GM12873 (cell line): ENCODE measurements at regions not wholly inside any gene's neighbourhood (a gene's known extent, or its start where the extent isn't known, plus 50 kb on each side); places are given as distances from the start of the nearest gene placed in this dataset.

Experiments
- TF ChIP-seq, protein P1 (sequence below): IDR thresholded peaks from 2 replicates; pipeline ENCODE4 v1.5.1; 2012; ENCODE audit warnings: low read depth, mild to moderate bottlenecking, moderate library complexity, low read length, control low read depth; ENCODE audit not compliant: insufficient read depth; ENCODE audit errors: missing control alignments

DNA sequence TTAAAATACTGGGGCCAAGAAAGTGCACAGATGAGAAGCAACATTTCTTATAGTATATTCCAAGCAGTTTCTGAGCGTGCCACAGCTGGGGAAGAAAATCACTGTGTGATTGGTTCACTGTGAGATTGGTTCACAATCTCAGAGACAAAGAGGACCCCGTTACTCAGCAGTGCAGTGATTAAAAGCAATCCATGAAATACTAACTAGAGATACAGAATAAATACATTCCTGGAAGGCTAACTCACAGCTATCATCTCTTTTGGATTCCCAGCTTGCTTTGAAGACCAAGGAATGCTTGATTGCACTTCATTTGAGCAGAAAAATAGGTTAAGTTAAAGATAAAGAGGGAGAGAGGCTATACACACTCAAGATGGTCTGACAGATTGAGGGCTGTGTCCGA, 132.1 kb upstream of the RAPGEF2 start:
- TF ChIP-seq, protein P1, sequence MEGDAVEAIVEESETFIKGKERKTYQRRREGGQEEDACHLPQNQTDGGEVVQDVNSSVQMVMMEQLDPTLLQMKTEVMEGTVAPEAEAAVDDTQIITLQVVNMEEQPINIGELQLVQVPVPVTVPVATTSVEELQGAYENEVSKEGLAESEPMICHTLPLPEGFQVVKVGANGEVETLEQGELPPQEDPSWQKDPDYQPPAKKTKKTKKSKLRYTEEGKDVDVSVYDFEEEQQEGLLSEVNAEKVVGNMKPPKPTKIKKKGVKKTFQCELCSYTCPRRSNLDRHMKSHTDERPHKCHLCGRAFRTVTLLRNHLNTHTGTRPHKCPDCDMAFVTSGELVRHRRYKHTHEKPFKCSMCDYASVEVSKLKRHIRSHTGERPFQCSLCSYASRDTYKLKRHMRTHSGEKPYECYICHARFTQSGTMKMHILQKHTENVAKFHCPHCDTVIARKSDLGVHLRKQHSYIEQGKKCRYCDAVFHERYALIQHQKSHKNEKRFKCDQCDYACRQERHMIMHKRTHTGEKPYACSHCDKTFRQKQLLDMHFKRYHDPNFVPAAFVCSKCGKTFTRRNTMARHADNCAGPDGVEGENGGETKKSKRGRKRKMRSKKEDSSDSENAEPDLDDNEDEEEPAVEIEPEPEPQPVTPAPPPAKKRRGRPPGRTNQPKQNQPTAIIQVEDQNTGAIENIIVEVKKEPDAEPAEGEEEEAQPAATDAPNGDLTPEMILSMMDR, result no peak

DNA sequence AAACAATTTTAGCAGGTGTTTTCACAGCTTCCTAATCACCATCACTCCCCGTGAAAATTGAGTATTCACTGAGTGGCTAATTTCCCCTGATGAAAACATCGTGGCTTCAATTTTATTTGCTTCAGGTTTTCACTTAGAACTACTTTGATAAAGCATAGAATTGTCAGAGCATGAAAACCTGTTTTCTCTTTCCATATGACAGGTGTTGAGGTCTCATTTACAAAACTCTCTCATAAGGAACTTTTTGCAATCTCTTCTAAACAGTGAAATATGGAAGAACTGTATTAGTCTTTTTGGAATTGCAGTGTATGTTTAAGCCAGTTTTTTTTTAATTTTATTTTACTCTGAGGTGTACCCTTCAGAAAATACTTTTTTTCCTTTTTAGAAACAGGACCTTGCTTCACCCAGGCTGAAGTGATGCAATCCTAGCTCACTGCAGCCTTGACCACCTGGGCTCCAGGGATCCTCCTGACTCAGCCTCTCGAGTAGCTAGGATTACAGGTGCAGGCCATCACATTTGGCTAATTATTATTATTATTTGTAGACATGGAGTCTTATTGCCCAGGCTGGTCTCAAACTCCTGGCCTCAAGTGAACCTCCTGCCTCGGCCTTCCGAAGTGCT, 111.2 kb upstream of the RAPGEF2 start:
- TF ChIP-seq, protein P1, result no peak

DNA sequence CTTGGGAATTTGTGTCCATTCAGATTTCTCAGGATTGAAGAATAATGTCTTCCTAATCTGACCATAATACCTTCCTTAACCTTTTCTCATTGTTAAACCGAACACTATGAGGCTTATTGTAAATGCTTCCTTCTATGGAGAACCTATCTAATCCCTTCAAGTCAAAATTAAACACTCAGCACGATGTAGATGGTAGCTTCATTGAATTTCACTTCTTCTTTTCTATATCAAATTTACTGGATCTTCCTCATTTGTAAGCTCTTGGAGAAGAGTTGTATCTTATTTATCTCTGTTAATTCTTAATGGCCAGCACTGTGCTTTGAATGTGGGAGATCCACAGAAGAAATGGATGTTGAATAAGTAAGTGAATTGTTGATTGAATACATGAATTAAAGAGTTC, 109.0 kb upstream of the RAPGEF2 start:
- TF ChIP-seq, protein P1, result no peak

DNA sequence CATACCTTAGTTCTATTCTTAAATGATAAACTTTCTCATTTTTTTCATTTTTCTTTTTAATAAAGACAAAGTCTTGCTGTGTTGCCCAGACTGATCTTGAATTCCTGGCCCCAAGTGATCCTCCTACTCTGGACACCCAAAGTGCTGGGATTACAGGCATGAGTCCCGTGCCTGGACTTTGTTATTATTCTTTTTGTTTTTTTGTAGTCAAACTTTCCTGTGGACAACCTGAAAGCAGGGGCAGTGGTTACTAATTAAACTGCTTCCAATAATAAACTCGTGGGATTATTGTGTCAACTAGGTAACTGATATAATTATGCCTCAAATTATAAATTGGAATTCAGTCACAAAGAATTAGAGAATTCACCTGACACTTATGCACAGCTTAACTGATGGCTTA, 107.8 kb upstream of the RAPGEF2 start:
- TF ChIP-seq, protein P1, result no peak

DNA sequence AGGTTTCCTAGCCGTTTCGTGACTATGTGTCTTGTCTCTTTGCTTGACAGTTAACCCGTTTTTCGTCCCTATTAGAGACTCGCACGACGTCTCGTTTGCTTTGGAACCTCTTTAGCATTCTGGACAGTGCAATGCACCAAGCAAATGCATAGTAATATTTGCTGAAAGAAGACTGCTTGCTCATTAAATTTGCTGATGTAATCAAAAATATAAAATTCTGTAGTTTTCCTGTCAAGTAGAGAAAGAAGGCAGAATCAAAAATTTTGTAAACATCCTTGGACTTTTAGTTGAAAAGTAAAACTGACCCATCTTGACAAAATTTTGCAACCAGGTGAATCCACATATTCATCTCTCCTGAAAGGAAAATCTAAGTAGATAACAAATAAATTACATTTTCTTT, 106.9 kb upstream of the RAPGEF2 start:
- TF ChIP-seq, protein P1, result no peak

DNA sequence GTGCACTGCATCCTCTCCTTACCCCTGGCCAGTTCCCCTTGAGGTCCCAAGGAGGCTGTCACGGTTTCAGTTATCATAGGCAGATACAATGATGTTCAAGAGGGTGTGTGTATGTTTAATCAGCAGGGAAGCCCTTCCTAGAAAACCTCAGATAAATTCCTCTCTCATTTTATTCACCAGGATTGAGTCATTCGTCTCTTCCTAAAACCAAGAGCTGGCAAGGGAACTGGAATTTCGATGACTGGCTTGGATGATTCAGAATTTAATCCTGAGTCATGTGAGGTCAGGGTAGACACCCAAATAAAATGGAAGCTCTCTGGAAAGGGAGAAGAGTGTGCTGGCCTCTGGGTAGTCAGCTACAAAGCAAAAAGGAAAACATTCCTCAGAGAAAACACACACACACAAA, 106.2 kb upstream of the RAPGEF2 start:
- TF ChIP-seq, protein P1, result no peak

DNA sequence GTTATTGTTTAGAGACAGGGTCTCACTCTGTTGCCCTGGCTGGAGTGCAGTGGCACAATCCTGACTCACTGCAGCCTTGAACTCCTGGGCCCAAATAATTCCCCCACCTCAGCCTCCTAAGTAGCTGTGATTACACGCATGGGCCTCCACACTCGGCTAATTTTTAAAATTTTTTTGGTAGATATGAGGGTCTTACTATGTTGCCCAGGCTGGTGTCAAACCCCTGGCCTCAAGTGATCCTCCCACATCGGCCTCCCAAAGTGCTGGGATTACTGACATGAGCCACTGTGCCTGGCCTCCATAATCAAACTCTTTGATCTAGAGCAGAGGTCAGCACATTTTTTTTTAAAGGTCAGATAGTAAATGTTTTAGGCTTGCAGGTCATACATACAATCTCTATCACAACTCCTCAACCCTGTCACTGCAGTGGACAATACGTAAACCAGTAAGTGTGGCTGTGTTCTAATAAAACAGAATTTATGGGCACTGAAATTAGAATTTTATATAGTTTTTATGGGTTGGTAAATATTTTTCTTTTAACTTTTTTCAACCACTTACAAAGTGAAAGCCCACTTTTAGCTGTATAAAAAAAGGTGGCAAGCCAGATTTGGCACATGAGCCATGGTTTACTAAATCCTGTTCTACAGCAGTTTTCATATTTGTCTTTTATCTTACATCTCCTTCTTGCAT, 105.1 kb upstream of the RAPGEF2 start:
- TF ChIP-seq, protein P1, result no peak
